B cell (primary cell): ENCODE measurements at regions not wholly inside any gene's neighbourhood (a gene's known extent, or its start where the extent isn't known, plus 50 kb on each side); places are given as distances from the start of the nearest gene placed in this dataset.

Experiments used
- ATAC-seq: fragments of 200-7000 bp; cut with Tn5 transposase; one replicate; pipeline ENCODE4 v1.10.0; 2021; ENCODE audit warnings: low read depth, mild to moderate bottlenecking, moderate number of reproducible peaks, moderate library complexity
- CTCF ChIA-PET: fragments of 350-600 bp; sonication (Branson Sonifier 250); formaldehyde crosslinking; loops from one replicate; lab custom pipeline; 2021; ENCODE audit warnings: antibody characterized with exemption, inconsistent platforms; lab: Charles Lee
- POLR2A ChIA-PET: fragments of 350-600 bp; sonication (Branson Sonifier 250); formaldehyde crosslinking; loops from one replicate; lab custom pipeline; 2021; ENCODE audit warnings: antibody characterized with exemption; lab: Charles Lee
- DNase-seq: peaks from one replicate; pipeline ENCODE4 v3.0.0; 2013
- H2AFZ ChIP-seq: 2 replicates; pipeline ENCODE4 v1.6.1; 2012; ENCODE audit warnings: mild to moderate bottlenecking, low read depth, low read length; ENCODE audit not compliant: insufficient read depth, poor library complexity, severe bottlenecking
- H3K27ac ChIP-seq, 2 donors: 1 replicate in 1 of 2; 2 replicates in 1 of 2; pipeline ENCODE4 v1.5.1; 2012 to 2013; ENCODE audit warnings: low read length in 2 of 2, mild to moderate bottlenecking in 2 of 2, moderate library complexity in 1 of 2
- H3K27me3 ChIP-seq, 4 experiments: fragments of 200-600 bp in 1 of 4; sonication (generic) in 1 of 4; replicated peaks in 1 of 4; 1 replicate in 2 of 4; 2 replicates in 2 of 4; pipeline versions ENCODE4 v1.6.1 to v1.7.0; 2013 to 2016; ENCODE audit warnings: low read length in 3 of 4, mild to moderate bottlenecking in 2 of 4, mixed read lengths in 1 of 4, moderate library complexity in 1 of 4; ENCODE audit not compliant: insufficient read depth in 4 of 4, control insufficient read depth in 3 of 4; ENCODE audit errors: control extremely low read depth in 1 of 4
- H3K36me3 ChIP-seq, 2 experiments: replicated peaks in 1 of 2; 1 replicate in 1 of 2; 2 replicates in 1 of 2; pipeline versions ENCODE4 v1.6.1 to v1.7.1; 2013; ENCODE audit warnings: low read length in 1 of 2; ENCODE audit not compliant: insufficient read depth in 2 of 2, control insufficient read depth in 1 of 2; ENCODE audit errors: control extremely low read depth in 1 of 2, extremely low read depth in 1 of 2
- H3K4me1 ChIP-seq, 2 donors: fragments of 200-600 bp in 1 of 2; sonication (generic) in 1 of 2; 1 replicate in 1 of 2; 2 replicates in 1 of 2; pipeline versions ENCODE4 v1.5.1 to v1.6.1; 2013 to 2017; ENCODE audit warnings: low read length in 2 of 2; ENCODE audit not compliant: control insufficient read depth in 2 of 2, insufficient read depth in 2 of 2
- H3K4me2 ChIP-seq: replicated peaks from 2 replicates; pipeline ENCODE3; 2012; ENCODE audit warnings: mild to moderate bottlenecking, low read depth, low read length; ENCODE audit not compliant: poor library complexity, severe bottlenecking
- H3K4me3 ChIP-seq, 5 experiments: fragments of 200-600 bp in 1 of 5; sonication (generic) in 1 of 5; 1 replicate in 3 of 5; 2 replicates in 2 of 5; pipeline versions ENCODE4 v1.5.1 to v1.7.0; 2011 to 2016; ENCODE audit warnings: low read length in 4 of 5, mild to moderate bottlenecking in 4 of 5, low read depth in 2 of 5, control low read depth in 1 of 5, moderate library complexity in 1 of 5; ENCODE audit not compliant: insufficient read depth in 1 of 5; ENCODE audit errors: control extremely low read depth in 1 of 5, extremely low read depth in 1 of 5
- H3K79me2 ChIP-seq: fragments of 200-600 bp; sonication (generic); one replicate; pipeline ENCODE4 v1.6.0; 2016; ENCODE audit warnings: low read length; ENCODE audit not compliant: control insufficient read depth, insufficient read depth
- H3K9ac ChIP-seq: fragments of 200-600 bp; sonication (generic); 2 replicates; pipeline ENCODE4 v1.6.1; 2017; ENCODE audit warnings: mild to moderate bottlenecking, low read length, moderate library complexity
- H3K9me3 ChIP-seq, 3 donors: one replicate each; pipeline versions ENCODE4 v1.6.1 to v1.7.1; 2013; ENCODE audit warnings: low read length in 2 of 3; ENCODE audit not compliant: control insufficient read depth in 2 of 3, insufficient read depth in 1 of 3; ENCODE audit errors: control extremely low read depth in 1 of 3
- H4K20me1 ChIP-seq: 2 replicates; pipeline ENCODE4 v1.6.0; 2012; ENCODE audit warnings: mild to moderate bottlenecking, low read length; ENCODE audit not compliant: insufficient read depth, control insufficient read depth, poor library complexity, severe bottlenecking
- H3K27ac Mint-ChIP-seq: one replicate; pipeline ENCODE4 v1.8.0; 2021; ENCODE audit warnings: mixed read lengths
- H3K27me3 Mint-ChIP-seq: one replicate; pipeline ENCODE4 v1.8.0; 2021; ENCODE audit warnings: mixed read lengths
- H3K4me1 Mint-ChIP-seq: one replicate; pipeline ENCODE4 v1.8.0; 2021; ENCODE audit warnings: mixed read lengths
- H3K4me3 Mint-ChIP-seq: one replicate; pipeline ENCODE4 v1.8.0; 2021; ENCODE audit warnings: mixed read lengths
- H3K9me3 Mint-ChIP-seq: one replicate; pipeline ENCODE4 v1.8.0; 2022; ENCODE audit warnings: mixed read lengths; ENCODE audit not compliant: insufficient read depth
- EZH2 ChIP-seq: IDR thresholded peaks from 2 replicates; pipeline ENCODE4 v1.6.1; 2012; ENCODE audit warnings: borderline replicate concordance, low read depth, mild to moderate bottlenecking, moderate library complexity, low read length; ENCODE audit not compliant: insufficient read depth, poor library complexity, severe bottlenecking
- WGBS: methylation state at CpG from one replicate; pipeline ENCODE4 v1.1.5; 2013; ENCODE audit warnings: missing lambda C conversion rate; ENCODE audit not compliant: insufficient coverage; 5-methylcytosine and 5-hydroxymethylcytosine counted together
- intact Hi-C: fragments of 100-400 bp; cut with micrococcal nuclease; formaldehyde crosslinking; loops from one replicate; pipeline ENCODE4 v1.10.0; 2022
- TF ChIP-seq, protein P1 (sequence below): fragments of 200-600 bp; IDR thresholded peaks from one replicate; pipeline ENCODE4 v1.8.0; 2022; ENCODE audit warnings: antibody characterized with exemption, mild to moderate bottlenecking

DNA sequence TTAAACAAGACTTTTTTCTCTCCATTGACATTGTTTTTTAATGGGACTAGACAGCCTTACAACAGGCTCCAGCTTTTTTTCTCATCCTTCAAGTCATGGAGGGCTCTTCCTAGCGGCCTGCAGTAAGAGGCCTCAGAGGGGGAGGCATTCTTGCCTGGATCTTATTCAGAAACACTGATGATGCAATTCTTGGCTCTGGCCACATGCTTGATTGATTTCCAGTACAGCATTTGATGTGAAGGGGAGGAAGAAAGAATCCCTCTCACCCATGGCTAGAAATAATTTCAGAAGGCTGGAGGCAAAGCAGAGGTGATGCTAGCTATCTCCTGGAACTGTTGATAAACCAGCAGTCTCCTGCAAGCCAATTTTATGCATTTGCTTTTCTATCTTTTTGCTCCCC, 324.8 kb downstream of the PRELID2 start:
- Histone ChIP-seq H3K27ac (no peak overlapping the region), H3K4me3 (no peak overlapping the region), H3K4me1 (no peaks in the 10 kb centered on the region), H3K79me2 (no peaks in the 10 kb centered on the region), H3K36me3 (no peaks in the 10 kb centered on the region), H3K9ac (no peak overlapping the region), H3K4me2 (no peak overlapping the region), H3K9me3 (peaks cover 0 to 6% (median 0%) of the 10 kb centered on the region in 3 donors), H4K20me1 (no peaks in the 10 kb centered on the region), H3K27me3 (no peaks in the 10 kb centered on the region), H2AFZ (no peak overlapping the region)
- Mint-ChIP-seq H3K9me3 (peaks cover 3% of the 10 kb centered on the region), H3K4me3 (no peak overlapping the region), H3K4me1 (no peaks in the 10 kb centered on the region), H3K27ac (no peak overlapping the region), H3K27me3 (no peaks in the 10 kb centered on the region)
- WGBS, result no CpG with 5 or more reads among the region's 1 CpG
- ChIA-PET POLR2A (no interaction called here), CTCF (no interaction called here)
- ATAC-seq (no peak), DNase-seq (no peak)
- no peak for TF ChIP-seq EZH2
- TF ChIP-seq, protein P1, sequence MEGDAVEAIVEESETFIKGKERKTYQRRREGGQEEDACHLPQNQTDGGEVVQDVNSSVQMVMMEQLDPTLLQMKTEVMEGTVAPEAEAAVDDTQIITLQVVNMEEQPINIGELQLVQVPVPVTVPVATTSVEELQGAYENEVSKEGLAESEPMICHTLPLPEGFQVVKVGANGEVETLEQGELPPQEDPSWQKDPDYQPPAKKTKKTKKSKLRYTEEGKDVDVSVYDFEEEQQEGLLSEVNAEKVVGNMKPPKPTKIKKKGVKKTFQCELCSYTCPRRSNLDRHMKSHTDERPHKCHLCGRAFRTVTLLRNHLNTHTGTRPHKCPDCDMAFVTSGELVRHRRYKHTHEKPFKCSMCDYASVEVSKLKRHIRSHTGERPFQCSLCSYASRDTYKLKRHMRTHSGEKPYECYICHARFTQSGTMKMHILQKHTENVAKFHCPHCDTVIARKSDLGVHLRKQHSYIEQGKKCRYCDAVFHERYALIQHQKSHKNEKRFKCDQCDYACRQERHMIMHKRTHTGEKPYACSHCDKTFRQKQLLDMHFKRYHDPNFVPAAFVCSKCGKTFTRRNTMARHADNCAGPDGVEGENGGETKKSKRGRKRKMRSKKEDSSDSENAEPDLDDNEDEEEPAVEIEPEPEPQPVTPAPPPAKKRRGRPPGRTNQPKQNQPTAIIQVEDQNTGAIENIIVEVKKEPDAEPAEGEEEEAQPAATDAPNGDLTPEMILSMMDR, result no peak
- intact Hi-C loops, result no loop called here

DNA sequence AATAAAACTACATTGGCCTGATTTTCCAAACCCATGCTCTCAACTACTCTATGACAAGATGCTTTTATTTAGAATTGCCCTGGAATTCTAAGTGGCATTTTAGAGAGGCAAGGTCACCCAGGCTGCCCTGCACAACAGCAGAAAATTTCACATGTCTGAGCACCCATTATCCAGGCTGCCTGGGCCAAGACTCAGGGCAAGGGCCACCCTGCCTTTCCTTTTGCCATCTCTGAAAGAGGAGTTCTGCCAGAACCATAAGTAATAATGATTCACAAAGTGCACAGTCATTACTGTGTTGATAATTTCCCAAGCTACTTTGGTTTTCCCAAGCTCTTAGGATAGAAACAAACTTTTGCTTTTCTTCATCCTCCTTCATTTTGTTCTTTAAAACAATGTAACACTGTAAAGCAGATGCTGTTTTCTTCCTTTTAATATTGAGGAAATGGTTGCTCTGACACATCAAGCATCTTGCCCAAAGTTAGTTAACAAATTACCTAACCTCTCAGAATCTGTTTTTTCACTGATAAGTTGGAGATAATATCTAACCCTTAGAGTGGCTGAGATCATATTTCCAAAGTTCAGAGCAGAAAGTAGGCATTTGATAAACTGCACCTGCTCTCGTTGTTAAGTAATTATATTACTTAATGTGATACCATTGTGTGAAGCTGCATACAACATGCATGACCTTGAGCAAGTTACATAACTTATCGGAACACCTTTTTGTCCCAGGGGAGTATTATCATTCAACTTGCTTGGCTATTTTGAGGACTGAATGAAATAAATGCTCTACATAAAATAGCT, 325.6 kb downstream of the PRELID2 start:
- TF ChIP-seq, protein P1, result no peak
- TF ChIP-seq EZH2, result no peak
- Histone ChIP-seq H3K27ac (no peak overlapping the region), H3K36me3 (no peaks in the 10 kb centered on the region), H4K20me1 (no peaks in the 10 kb centered on the region), H3K4me3 (no peak overlapping the region), H3K4me1 (no peaks in the 10 kb centered on the region), H3K27me3 (no peaks in the 10 kb centered on the region), H3K9me3 (peaks cover 0 to 6% (median 0%) of the 10 kb centered on the region in 3 donors), H3K4me2 (no peak overlapping the region), H3K79me2 (no peaks in the 10 kb centered on the region), H2AFZ (no peak overlapping the region), H3K9ac (no peak overlapping the region)
- CTCF ChIA-PET, result no interaction called here
- Mint-ChIP-seq H3K4me3 (no peak overlapping the region), H3K27ac (no peak overlapping the region), H3K9me3 (peaks cover 3% of the 10 kb centered on the region), H3K27me3 (no peaks in the 10 kb centered on the region), H3K4me1 (no peaks in the 10 kb centered on the region)
- DNase-seq (no peak), ATAC-seq (no peak)
- POLR2A ChIA-PET, result no interaction called here
- no CpG with 5 or more reads among the region's 2 CpGs for WGBS
- intact Hi-C loops, result no loop called here
